Embryonic facial prominence (tissue), 1 donor: ENCODE measurements at regions not wholly inside any gene's neighbourhood (a gene's known extent, or its start where the extent isn't known, plus 50 kb on each side); places are given as distances from the start of the nearest gene placed in this dataset.

ENCODE experiments used
- DNase-seq: peaks from one replicate; pipeline ENCODE4 v3.0.0-alpha.2; 2016; ENCODE audit errors: extremely low spot score

- no peak for DNase-seq
Observed at GRCh38 chr9:20117482-20117881, 328.6 kb upstream of the SLC24A2 start.

DNA sequence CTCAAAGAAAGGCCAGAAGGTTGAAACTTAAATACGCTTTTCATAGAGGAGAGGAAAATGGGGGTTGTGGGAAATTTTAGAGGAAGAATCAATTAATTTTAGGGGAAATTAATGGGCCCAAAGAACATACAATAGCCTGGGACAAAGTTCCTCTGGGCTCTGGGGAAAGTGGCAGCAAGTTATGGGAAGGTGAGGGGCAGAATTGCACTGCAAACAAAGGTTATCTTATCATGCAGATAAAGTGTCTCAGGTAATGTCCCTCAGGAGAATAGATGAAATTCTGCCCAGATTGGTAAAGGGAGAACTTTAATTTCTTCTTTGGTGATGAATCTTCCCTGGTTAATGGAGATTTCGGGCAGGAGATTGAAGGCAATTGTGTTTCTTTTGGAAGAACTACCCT lies 326.1 kb upstream of the SLC24A2 start:
- no peak for DNase-seq

DNA sequence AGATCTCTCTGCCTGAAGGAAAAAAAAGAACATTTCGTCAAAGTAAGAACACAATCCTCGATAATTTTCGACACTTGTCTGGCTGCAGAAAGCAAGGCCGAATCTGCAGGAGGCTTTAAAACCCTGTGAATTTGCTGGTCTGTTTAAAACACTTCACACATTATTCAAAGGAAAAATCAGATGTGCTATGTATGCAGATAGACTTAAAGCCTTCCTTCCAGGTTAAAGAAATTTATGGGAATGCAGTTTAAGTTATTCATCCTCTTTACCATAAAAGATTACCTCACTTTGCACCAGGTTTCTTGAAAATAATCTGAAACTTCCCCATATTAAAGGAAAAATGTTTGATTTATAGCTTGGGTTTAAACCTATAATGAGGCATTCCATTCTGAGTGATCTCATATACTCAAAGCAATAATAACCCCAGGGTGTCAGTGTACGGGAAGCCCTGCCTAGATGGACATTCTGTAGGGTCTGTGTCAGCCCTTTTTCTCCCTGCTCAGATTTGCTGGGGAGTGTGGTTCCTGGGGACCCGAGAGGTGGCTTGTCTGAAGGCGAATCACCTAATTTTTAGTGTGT lies 323.5 kb upstream of the SLC24A2 start:
- no peak for DNase-seq

DNA sequence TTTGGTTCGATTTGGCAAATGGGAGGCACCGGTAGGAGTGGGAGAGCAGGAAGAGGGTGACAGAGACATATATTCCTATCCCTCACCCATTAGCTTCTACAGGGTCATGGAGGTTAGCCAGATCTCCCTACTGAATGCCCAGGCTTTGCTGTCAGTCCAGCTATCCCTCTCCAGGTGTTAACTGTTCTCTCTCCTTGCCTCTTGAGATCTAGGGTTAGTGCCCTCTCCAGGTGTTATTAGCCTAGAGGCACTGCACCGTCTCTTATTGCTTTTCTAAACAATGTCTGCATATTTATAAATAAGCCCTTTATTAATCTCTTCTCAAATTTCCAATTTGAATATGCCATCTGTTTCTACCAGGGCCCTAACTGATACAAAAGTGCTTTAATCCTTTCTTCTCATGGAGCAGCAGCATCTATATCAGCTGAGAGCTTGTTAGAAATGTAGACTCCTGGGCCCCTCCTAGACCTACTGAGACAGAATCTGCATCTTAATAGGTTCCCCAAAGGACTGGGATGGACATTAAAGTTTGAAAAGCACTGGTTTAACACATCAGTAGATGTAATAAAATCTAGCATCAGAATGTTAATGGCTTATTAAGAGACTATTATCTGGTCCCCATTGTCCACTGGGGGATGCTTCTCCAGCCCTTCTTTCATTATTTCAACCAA lies 322.5 kb upstream of the SLC24A2 start:
- DNase-seq: no peak

DNA sequence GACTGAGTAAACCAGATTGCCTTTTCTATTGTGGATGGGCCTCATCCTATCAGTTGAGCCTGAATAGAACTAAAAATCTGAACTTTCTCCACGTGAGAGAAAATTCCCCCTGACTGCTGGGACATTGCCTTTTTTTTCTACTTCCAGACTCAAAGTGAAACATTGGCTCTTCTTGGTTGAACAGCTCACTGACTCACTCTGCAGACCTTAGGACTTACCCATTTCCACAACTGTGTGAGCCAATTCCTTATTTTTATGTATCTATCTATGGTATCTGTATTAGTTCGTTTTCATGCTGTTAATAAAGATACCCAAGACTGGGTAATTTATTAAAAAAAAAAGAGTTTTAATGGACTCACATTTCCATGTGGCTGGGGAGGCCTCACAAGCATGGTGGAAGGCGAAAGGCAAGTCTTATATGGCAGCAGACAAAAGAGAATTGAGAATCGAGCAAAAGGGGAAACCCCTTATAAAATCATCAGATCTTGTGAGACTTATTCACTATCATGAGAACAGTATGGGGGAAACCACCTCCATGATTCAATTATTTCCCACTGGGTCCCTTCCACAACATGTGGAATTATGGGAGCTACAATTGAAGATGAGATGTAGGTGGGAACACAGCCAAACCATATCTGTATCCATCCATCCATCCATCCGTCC lies 306.7 kb upstream of the SLC24A2 start:
- DNase-seq: no peak

DNA sequence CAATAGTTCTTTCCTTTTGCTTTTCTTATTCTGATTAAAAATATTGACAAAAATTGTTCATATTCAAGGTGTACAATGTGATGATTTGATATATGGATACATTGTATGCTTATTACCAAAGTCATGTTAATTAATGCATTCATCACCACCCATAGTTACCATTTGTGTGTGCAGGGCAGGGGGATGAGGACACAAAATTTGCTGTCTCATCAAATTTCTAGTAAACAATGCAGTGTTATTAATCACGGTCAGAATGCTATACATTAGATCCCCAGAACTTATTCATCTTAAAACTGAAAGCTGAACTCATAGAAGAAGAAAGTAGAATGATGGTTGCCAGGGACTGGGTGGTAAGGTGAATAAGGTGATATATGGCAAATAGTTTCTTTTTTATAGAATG lies 303.7 kb upstream of the SLC24A2 start:
- no peak for DNase-seq

DNA sequence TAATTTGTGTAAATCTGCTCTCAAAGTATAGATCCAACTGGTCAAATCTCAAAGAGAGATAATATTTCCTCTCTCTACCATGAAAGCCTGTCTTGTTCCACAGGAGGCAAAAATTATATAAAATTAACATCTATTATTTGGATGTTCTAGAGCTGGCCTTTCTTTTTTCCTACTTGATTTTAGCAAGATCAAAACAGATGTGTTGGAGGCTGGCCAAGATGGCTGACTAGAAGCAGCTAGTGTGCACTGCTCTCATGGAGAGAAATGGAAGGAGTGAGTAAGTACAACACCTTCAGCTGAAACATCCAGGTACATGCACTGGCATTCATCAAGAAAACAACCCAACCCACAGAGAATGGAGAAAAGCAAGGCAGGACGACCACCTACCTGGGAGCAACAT lies 298.6 kb upstream of the SLC24A2 start:
- no peak for DNase-seq

- DNase-seq: no peak
Observed at GRCh38 chr9:20085842-20086241, 297.0 kb upstream of the SLC24A2 start.

DNA sequence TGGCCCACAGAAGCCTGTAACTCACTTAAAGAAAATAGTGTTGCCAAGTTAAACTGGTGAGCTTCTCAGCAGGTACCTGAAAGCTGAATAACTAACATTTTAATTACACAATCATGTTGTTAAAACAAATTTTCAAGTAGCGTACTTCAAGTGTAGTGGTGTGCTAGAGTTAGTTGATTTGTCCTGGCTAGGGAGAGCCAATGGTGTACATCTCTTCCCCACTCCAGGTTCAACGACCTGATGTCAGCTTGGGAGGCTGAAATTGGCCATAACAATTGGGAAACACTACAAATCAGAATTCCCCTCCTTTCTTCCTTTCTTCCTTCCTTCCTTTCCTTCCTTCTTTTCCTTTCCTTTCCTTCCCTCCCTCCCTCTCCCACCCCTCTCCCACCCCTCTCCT lies 295.3 kb upstream of the SLC24A2 start:
- no peak for DNase-seq

DNA sequence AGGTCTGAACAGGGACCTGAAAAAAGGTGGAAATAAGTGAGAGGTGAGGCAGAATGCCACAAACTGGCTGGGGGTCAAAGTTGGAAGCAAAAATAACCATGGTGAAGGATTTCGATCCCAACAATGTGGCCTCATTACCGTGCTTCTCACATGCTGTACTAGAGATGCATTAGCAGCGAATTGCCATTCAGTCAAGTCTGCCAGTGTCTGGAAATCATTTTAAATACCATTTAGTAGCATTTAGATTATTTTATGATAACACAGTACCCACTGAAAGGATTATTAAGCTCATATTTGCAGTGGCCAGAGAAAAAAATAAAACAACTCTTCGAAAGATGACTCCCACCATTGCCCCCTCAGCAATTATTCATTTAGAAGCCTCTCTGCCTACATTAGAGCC lies 294.6 kb upstream of the SLC24A2 start:
- DNase-seq: no peak

DNA sequence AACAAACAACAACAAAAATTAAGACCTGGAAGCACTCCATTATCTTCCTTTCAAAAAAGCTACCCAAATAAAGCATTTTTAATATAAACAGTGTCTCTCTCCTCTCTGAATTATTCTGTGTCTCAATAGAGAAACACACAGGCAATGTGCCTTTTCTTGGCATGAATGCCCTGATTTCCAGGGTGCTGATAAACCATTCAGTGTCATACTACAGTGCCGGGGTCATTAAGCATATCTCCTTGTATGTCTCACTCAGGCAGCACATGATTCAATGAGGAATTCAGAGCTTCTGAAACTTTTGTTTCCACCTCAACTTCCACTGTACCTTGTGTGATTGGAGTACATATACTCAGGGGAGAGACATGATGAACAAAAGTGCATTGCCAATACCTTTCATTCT lies 294.0 kb upstream of the SLC24A2 start:
- DNase-seq: no peak

GRCh38 chr9:20082406-20082805 lies 293.6 kb upstream of the SLC24A2 start:
- DNase-seq: no peak

GRCh38 chr9:20078246-20078645 lies 289.4 kb upstream of the SLC24A2 start:
- no peak for DNase-seq

- DNase-seq: no peak
Observed at GRCh38 chr9:20074291-20074690, 285.5 kb upstream of the SLC24A2 start.

GRCh38 chr9:20070336-20070735 lies 281.5 kb upstream of the SLC24A2 start:
- no peak for DNase-seq

GRCh38 chr9:20065796-20066700 lies 277.2 kb upstream of the SLC24A2 start:
- DNase-seq: no peak

GRCh38 chr9:20065046-20065445 lies 276.2 kb upstream of the SLC24A2 start:
- DNase-seq: no peak

- DNase-seq: no peak
Observed at GRCh38 chr9:20054734-20055133, 265.9 kb upstream of the SLC24A2 start.

GRCh38 chr9:20048985-20049384 lies 260.1 kb upstream of the SLC24A2 start:
- no peak for DNase-seq

- DNase-seq: no peak
Observed at GRCh38 chr9:20048437-20048836, 259.6 kb upstream of the SLC24A2 start.

DNA sequence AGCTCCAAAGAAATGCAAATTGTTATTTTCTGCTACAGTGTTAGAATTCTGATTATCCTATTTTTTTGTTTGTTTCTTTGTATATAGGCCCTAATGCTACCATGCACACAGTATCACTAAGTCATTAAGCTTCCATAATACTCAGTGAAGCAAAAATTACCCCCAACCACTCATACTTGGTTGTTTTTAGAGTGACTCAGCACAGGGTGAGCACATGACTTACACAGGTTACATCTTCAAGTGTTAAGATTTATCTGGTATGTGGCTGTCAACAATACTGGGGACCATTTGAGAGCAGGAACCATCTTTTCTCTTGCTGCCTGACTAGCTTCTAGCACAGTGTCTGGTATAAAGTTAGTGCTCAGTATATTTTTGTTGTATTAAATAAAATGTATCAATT lies 255.8 kb upstream of the SLC24A2 start:
- DNase-seq: no peak

GRCh38 chr9:20043461-20043860 lies 254.6 kb upstream of the SLC24A2 start:
- DNase-seq: no peak
